ENCODE measurements at regions not wholly inside any gene's neighbourhood (a gene's known extent, or its start where the extent isn't known, plus 50 kb on each side); places are given as distances from the start of the nearest gene placed in this dataset.
"Not testable (repeated sequence)": the region's sequence is repeated elsewhere in the genome, so short reads cannot be mapped to it uniquely, and the experiment has no call there.

DNA sequence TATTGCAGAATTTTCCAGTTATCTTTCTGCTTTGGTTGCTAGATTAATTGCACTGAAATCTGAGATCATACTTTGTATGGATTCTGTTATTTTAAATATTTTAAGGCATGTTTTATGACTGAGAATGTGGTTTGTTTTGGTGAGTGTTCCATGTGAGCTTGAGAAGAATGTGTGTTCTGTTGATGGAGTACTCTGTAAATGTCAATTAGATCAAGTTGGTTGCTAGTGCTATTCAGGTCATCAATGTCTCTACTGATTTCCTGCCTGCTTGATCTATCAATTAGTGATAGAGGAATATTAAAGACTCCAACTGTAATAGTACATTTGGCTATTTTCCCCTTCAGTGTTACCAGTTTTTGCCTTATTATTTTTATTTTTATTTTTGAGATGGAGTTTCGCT is 64.3 kb upstream of the SHANK2 start:
- TF ChIP-seq, protein P1, sequence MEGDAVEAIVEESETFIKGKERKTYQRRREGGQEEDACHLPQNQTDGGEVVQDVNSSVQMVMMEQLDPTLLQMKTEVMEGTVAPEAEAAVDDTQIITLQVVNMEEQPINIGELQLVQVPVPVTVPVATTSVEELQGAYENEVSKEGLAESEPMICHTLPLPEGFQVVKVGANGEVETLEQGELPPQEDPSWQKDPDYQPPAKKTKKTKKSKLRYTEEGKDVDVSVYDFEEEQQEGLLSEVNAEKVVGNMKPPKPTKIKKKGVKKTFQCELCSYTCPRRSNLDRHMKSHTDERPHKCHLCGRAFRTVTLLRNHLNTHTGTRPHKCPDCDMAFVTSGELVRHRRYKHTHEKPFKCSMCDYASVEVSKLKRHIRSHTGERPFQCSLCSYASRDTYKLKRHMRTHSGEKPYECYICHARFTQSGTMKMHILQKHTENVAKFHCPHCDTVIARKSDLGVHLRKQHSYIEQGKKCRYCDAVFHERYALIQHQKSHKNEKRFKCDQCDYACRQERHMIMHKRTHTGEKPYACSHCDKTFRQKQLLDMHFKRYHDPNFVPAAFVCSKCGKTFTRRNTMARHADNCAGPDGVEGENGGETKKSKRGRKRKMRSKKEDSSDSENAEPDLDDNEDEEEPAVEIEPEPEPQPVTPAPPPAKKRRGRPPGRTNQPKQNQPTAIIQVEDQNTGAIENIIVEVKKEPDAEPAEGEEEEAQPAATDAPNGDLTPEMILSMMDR (IDR thresholded peaks at IDR 0.05; ENCODE audit: insufficient read depth in 1 of 2, low read depth in 1 of 2, low read length in 1 of 2, severe bottlenecking in 1 of 2, unreplicated experiment in 1 of 2), result no peak
- intact Hi-C loops (cut with micrococcal nuclease; ENCODE audit: unreplicated experiment), result no loop called here
- Histone ChIP-seq H3K27me3 (replicated peaks; ENCODE audit: control insufficient read depth, insufficient read depth, low read length) (no peaks in the 10 kb centered on the region), H3K4me1 (no peaks in the 10 kb centered on the region), H3K9me3 (peaks cover 44% of the 10 kb centered on the region), H3K36me3 (ENCODE audit: control insufficient read depth, insufficient read depth, low read length) (no peaks in the 10 kb centered on the region), H3K4me3 (ENCODE audit: low read depth, low read length) (no peak overlapping the region)
- no peaks in the 10 kb centered on the region for H3K27me3 Mint-ChIP-seq (ENCODE audit: insufficient read depth, unreplicated experiment)
- H3K27ac Mint-ChIP-seq (ENCODE audit: unreplicated experiment), result no peak overlapping the region
- no peaks in the 10 kb centered on the region for H3K36me3 Mint-ChIP-seq (ENCODE audit: insufficient read depth, unreplicated experiment)
- POLR2A ChIA-PET, result no interaction called here
- no peaks in the 10 kb centered on the region for H3K4me1 Mint-ChIP-seq (ENCODE audit: low read depth, unreplicated experiment)
- H3K4me3 Mint-ChIP-seq (ENCODE audit: unreplicated experiment), result no peak overlapping the region
- DNase-seq, result no peak
- CTCF ChIA-PET, result no interaction called here
- no TSS peak for BruUV-seq (replicated peaks)
- H3K9me3 Mint-ChIP-seq (ENCODE audit: unreplicated experiment), result peaks cover 53% of the 10 kb centered on the region

DNA sequence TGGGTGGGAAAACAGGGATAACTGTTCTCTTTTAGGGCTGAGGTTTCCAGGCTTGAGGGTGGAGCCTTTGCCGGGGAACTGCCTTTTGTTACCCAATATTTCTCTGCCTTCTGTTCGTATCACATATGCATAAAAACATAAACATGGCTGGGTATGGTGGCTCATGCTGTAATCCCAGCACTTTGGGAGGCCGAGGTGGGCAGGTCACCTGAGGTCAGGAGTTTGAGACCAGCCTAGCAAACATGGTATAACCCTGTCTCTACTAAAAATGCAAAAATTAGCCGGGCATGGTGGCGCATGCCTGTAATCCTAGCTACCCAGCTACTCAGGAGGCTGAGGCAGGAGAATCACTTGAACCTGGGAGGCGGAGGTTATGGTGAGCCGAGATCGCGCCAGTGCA is 60.2 kb upstream of the SHANK2 start:
- DNase-seq; H3K27me3 Mint-ChIP-seq (ENCODE audit: insufficient read depth, unreplicated experiment); H3K4me3 ChIP-seq (ENCODE audit: low read depth, low read length); H3K4me1 ChIP-seq; H3K27ac Mint-ChIP-seq (ENCODE audit: unreplicated experiment); H3K4me1 Mint-ChIP-seq (ENCODE audit: low read depth, unreplicated experiment); BruUV-seq (replicated peaks); intact Hi-C loops (cut with micrococcal nuclease; ENCODE audit: unreplicated experiment); H3K27me3 ChIP-seq (replicated peaks; ENCODE audit: control insufficient read depth, insufficient read depth, low read length); H3K36me3 Mint-ChIP-seq (ENCODE audit: insufficient read depth, unreplicated experiment); H3K36me3 ChIP-seq (ENCODE audit: control insufficient read depth, insufficient read depth, low read length); H3K4me3 Mint-ChIP-seq (ENCODE audit: unreplicated experiment): not testable (repeated sequence)
- H3K9me3 ChIP-seq, result peaks cover 28% of the 10 kb centered on the region
- CTCF ChIA-PET, result interaction anchor here (0.6 to 1.2 kb wide), 2 partner anchors 13 to 44 kb away, joined by 3 to 5 read pairs; no protein-coding TSS in a partner anchor
- POLR2A ChIA-PET, result interaction anchor here (0.5 kb wide), 1 partner anchor 60 kb away, joined by 8 read pairs; no protein-coding TSS in a partner anchor
- peaks cover 31% of the 10 kb centered on the region for H3K9me3 Mint-ChIP-seq (ENCODE audit: unreplicated experiment)

DNA sequence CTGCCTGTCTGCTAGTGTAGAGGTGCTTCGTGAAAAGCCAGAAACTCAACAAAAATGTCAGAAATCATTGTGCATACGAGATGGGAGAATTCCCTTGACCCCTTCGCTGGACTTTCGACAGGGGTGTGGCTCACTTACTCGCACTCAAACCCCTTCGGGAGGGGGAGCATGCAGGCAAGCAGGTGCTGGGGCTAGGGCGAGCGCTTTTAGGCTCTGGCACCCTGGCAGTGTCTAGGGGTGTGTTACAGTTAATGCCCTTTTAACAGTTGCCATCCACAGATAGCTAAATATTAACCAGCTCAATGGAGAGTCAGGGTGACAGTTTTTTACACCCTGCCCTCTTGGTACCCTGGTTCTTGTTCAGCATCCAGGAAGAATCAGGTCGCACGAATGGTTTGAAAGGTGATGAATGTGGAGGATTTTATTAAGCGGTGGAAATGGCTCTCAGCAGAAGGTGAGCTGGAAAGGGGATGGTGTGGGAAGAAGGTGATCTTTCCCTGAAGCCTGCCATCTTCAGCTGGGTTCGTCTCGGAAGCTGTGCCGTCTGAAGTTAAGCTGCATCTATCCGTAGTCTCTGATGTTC is 59.6 kb upstream of the SHANK2 start:
- POLR2A ChIA-PET, result interaction anchor here (0.5 kb wide), 1 partner anchor 59 kb away, joined by 8 read pairs; no protein-coding TSS in a partner anchor
- no peak overlapping the region for H3K4me3 Mint-ChIP-seq (ENCODE audit: unreplicated experiment)
- BruUV-seq (replicated peaks), result no TSS peak
- Histone ChIP-seq H3K27me3 (replicated peaks; ENCODE audit: control insufficient read depth, insufficient read depth, low read length) (no peaks in the 10 kb centered on the region), H3K9me3 (peaks cover 22% of the 10 kb centered on the region), H3K36me3 (ENCODE audit: control insufficient read depth, insufficient read depth, low read length) (no peaks in the 10 kb centered on the region), H3K4me1 (peaks cover 3% of the 10 kb centered on the region), H3K4me3 (ENCODE audit: low read depth, low read length) (no peak overlapping the region)
- H3K36me3 Mint-ChIP-seq (ENCODE audit: insufficient read depth, unreplicated experiment), result no peaks in the 10 kb centered on the region
- no peaks in the 10 kb centered on the region for H3K4me1 Mint-ChIP-seq (ENCODE audit: low read depth, unreplicated experiment)
- peak in 1 of 2 experiments; percentile 36 for DNase-seq
- no peak overlapping the region for H3K27ac Mint-ChIP-seq (ENCODE audit: unreplicated experiment)
- intact Hi-C loops (cut with micrococcal nuclease; ENCODE audit: unreplicated experiment), result no loop called here
- H3K27me3 Mint-ChIP-seq (ENCODE audit: insufficient read depth, unreplicated experiment), result no peaks in the 10 kb centered on the region
- peaks cover 25% of the 10 kb centered on the region for H3K9me3 Mint-ChIP-seq (ENCODE audit: unreplicated experiment)
- TF ChIP-seq, protein P1 (IDR thresholded peaks at IDR 0.05; ENCODE audit: insufficient read depth in 1 of 2, low read depth in 1 of 2, low read length in 1 of 2, severe bottlenecking in 1 of 2, unreplicated experiment in 1 of 2), result no peak
- CTCF ChIA-PET, result interaction anchor here (0.6 to 1.2 kb wide), 2 partner anchors 13 to 44 kb away, joined by 3 to 5 read pairs; no protein-coding TSS in a partner anchor

All from Caco-2 (cell line).